ENCODE measurements at regions not wholly inside any gene's neighbourhood (a gene's known extent, or its start where the extent isn't known, plus 50 kb on each side); places are given as distances from the start of the nearest gene placed in this dataset.
A peak's percentile ranks its signal among the peaks of the same experiment; 100 is the strongest.

- no peaks in the 10 kb centered on the region for H3K36me3 ChIP-seq (ENCODE audit: insufficient read depth, low read length, poor library complexity, severe bottlenecking)
- ChIA-PET POLR2A (ENCODE audit: low non-redundant PET) (no interaction called here), CTCF (no interaction called here)
- no peak for DNase-seq (ENCODE audit: low spot score)
- intact Hi-C loops (cut with micrococcal nuclease; ENCODE audit: unreplicated experiment) = no loop called here
- no peak overlapping the region for H3K4me3 ChIP-seq (ENCODE audit: low read depth, low read length, poor library complexity, severe bottlenecking)
- H3K27me3 ChIP-seq (replicated peaks; ENCODE audit: insufficient read depth, low read depth, low read length, poor library complexity) = no peaks in the 10 kb centered on the region
- TF ChIP-seq CTCF (conservative IDR thresholded peaks at IDR 0.05; ENCODE audit: low read depth, low read length) = no peak
- no TSS peak for BruUV-seq (replicated peaks)
- no peak overlapping the region for H3K27ac ChIP-seq (ENCODE audit: low read depth, low read length, poor library complexity, severe bottlenecking)
- H3K4me1 ChIP-seq (ENCODE audit: insufficient read depth, low read length, poor library complexity, severe bottlenecking) = peaks cover 18% of the 10 kb centered on the region
- H3K9me3 ChIP-seq (ENCODE audit: low read depth, low read length, poor library complexity, severe bottlenecking) = no peaks in the 10 kb centered on the region
Measured at GRCh38 chr10:33112831-33113455, 154.9 kb upstream of the ITGB1 start.

DNA sequence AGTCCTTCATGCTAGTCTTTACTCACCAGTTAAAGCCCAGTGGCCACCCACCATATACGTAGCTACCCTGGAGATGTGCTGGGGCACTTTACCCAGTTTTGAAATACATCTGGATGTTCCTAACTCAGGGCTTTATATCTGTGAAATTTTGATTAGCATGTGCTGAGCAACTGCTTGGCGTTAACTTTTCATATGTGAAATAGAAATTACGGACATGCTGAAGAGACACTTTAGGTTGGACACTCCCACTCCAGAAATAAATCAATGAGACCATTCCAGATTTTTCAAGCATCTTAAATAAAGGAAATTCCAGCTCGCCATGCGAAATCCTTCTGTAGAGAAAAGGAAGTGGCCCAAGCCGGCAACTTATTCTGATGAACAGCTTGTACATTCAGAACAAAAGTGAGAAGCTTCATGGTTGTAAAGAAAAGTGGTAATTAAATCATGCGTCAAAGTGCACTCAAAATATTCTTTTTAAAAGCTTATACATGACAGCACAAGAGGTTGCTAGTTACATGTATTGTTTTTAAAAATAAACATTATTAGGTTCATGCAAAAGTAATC lies 153.5 kb upstream of the ITGB1 start:
- no TSS peak for BruUV-seq (replicated peaks)
- CTCF ChIA-PET = no interaction called here
- H3K27ac ChIP-seq (ENCODE audit: low read depth, low read length, poor library complexity, severe bottlenecking) = no peak overlapping the region
- POLR2A ChIA-PET (ENCODE audit: low non-redundant PET) = no interaction called here
- peaks cover 18% of the 10 kb centered on the region for H3K4me1 ChIP-seq (ENCODE audit: insufficient read depth, low read length, poor library complexity, severe bottlenecking)
- intact Hi-C loops (cut with micrococcal nuclease; ENCODE audit: unreplicated experiment) = no loop called here
- no peak overlapping the region for H3K4me3 ChIP-seq (ENCODE audit: low read depth, low read length, poor library complexity, severe bottlenecking)
- no peaks in the 10 kb centered on the region for H3K27me3 ChIP-seq (replicated peaks; ENCODE audit: insufficient read depth, low read depth, low read length, poor library complexity)
- peak; percentile 58 for DNase-seq (ENCODE audit: low spot score)
- H3K36me3 ChIP-seq (ENCODE audit: insufficient read depth, low read length, poor library complexity, severe bottlenecking) = no peaks in the 10 kb centered on the region
- TF ChIP-seq EZH2 (IDR thresholded peaks at IDR 0.05; ENCODE audit: borderline replicate concordance, low read depth, low read length, poor library complexity, severe bottlenecking) (no peak), CTCF (conservative IDR thresholded peaks at IDR 0.05; ENCODE audit: low read depth, low read length) (no peak)
- H3K9me3 ChIP-seq (ENCODE audit: low read depth, low read length, poor library complexity, severe bottlenecking) = no peaks in the 10 kb centered on the region

- intact Hi-C loops (cut with micrococcal nuclease; ENCODE audit: unreplicated experiment) = no loop called here
- CTCF ChIA-PET = no interaction called here
- Histone ChIP-seq H3K9me3 (ENCODE audit: low read depth, low read length, poor library complexity, severe bottlenecking) (no peaks in the 10 kb centered on the region), H3K36me3 (ENCODE audit: insufficient read depth, low read length, poor library complexity, severe bottlenecking) (no peaks in the 10 kb centered on the region), H3K4me3 (ENCODE audit: low read depth, low read length, poor library complexity, severe bottlenecking) (no peak overlapping the region), H3K27me3 (replicated peaks; ENCODE audit: insufficient read depth, low read depth, low read length, poor library complexity) (no peaks in the 10 kb centered on the region), H3K4me1 (ENCODE audit: insufficient read depth, low read length, poor library complexity, severe bottlenecking) (peaks cover 18% of the 10 kb centered on the region), H3K27ac (ENCODE audit: low read depth, low read length, poor library complexity, severe bottlenecking) (no peak overlapping the region)
- POLR2A ChIA-PET (ENCODE audit: low non-redundant PET) = no interaction called here
- no TSS peak for BruUV-seq (replicated peaks)
- DNase-seq (ENCODE audit: low spot score) = no peak
- TF ChIP-seq CTCF (conservative IDR thresholded peaks at IDR 0.05; ENCODE audit: low read depth, low read length) (no peak), EZH2 (IDR thresholded peaks at IDR 0.05; ENCODE audit: borderline replicate concordance, low read depth, low read length, poor library complexity, severe bottlenecking) (no peak)
Measured at GRCh38 chr10:33109788-33110469, 151.9 kb upstream of the ITGB1 start.
